GM19239 (cell line): ENCODE measurements at regions not wholly inside any gene's neighbourhood (a gene's known extent, or its start where the extent isn't known, plus 50 kb on each side); places are given as distances from the start of the nearest gene placed in this dataset.
"Not testable (repeated sequence)": the region's sequence is repeated elsewhere in the genome, so short reads cannot be mapped to it uniquely, and the experiment has no call there.

Experiments used
- DNase-seq: peaks from one replicate; pipeline ENCODE4 v3.0.0; 2011; ENCODE audit warnings: low spot score; ENCODE audit not compliant: insufficient read length
- FAIRE-seq: peaks from 2 replicates; lab custom pipeline; 2011; peaks lifted over from hg19 to GRCh38; lab: Jason Lieb, UNC

DNA sequence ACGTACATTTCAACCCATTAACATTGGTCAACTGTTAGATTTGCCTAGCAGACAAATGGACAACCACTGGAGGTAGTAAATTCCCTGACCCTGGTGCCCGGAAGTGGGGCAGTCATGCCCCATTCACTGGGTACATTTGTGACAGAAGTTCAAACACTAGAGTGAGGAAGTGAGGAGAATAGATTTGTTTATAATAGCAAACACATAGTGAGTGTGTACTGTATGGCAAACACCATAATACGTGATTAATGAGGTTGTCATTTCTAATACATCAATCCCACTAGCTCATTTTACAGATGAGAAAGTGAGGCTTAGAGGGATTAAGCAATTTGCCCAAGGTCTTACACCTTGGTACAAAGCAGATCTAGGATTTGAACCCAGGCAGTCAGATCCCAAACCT, 181.9 kb upstream of the MKLN1 start:
- no peak for DNase-seq
- FAIRE-seq, result no peak

DNA sequence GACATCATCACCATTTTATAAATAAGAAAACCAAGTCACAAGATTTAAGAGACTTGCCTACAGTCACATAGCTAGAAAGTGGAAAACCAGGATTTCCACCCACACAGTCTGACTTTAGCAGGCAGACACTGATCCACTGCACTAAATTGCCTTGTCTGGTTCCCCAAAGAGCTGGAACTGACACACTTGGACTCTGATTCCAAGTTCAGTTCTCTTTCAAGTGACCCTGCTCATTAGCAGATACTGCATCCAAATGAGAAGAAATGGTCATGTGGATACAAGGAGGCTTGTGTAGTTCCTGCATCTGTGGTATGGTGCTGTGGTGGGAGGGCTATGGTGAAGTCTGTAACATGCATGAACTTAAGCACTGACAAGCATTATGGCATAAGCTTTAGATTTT, 180.1 kb upstream of the MKLN1 start:
- DNase-seq (no peak), FAIRE-seq (no peak)

DNA sequence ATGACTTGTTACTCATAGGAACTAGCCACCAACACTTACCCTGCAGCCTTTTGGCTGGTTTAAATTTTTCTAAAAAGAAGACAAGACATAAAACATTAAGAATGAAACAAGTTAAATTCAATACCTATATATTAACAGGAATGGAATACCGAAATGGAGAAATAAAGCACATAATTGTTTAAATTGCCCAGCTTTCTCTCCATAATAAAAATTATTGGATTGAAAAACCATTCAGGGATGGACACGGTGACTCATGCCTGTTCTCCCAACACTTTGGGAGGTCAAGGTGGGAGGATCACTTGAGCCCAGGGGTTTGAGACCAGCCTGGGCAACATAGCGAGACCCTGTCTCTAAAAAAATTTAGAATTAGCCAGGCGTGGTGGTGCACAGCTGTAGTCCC, 179.4 kb upstream of the MKLN1 start:
- FAIRE-seq, result no peak
- DNase-seq, result no peak

DNA sequence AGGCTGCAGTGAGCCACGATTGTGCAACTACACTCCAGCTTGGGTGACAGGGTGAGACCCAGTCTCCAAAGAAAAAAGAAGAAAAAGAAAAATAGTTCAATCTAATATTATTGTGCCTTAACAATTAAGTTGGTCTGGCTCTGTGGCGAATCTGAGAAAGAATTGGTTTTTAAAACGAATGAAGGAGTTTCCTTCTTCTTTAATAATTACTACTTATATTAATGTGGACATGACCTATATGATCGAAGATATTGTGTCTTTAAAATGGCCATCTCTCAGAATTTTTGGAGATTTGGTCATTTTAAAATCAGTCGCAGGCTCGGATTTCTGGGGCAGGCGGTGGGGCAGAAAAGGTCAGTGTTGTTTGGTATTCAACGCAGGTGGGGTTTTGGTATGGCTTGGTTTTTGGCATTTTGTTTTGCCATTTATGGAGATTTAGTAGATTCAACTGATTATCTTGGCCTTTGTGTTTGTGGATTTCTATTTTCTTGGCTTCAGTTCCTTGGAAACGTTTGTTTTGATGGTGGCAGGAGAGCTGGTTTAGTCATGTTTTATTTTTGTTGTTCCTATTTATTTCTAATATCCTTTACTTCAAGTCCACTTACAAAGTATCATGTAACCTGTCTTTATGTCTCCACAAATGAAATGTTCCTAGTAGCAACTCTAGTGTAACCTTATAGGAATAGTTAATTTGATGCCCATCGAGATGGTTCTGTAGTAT, 178.8 kb upstream of the MKLN1 start:
- no peak for FAIRE-seq
- DNase-seq, result no peak

DNA sequence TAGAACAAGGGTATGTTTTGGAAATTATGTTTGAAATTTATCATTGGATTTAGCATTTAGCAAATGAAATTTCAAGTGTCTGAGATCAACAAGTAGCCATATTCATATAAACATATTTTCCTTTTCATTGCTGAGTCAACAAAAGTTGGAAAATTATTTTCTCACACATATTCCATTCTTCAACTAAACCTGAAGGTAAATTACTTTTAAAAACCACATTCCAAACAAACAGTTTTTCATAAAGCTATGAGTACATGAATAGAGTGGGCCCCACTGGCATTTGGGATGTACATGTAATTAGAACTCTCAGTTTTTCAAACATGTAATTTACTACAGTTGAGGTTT, 178.3 kb upstream of the MKLN1 start:
- no peak for FAIRE-seq

DNA sequence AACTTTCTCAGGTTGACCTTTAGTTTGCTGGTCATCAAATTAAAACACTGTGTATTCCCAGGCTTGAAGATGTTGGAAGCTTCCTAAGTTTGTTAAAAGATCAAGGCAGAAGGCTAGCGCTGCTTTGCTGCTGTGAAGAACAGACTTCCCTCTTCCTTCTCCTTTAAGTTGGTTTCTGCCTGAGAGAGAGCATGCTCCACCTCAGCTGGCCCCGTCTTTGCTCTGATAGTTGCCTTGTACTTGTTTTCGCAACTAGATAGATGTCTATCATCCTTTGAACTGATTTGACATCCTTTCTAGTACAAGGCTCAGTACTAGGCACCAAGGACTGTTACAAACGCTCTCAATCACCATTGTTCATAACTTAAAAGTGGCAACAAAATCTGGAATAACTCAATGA, 177.8 kb upstream of the MKLN1 start:
- FAIRE-seq (no peak), DNase-seq (no peak)

More for the DNA sequence above, 178.3 kb upstream of the MKLN1 start:
- no peak for DNase-seq

DNA sequence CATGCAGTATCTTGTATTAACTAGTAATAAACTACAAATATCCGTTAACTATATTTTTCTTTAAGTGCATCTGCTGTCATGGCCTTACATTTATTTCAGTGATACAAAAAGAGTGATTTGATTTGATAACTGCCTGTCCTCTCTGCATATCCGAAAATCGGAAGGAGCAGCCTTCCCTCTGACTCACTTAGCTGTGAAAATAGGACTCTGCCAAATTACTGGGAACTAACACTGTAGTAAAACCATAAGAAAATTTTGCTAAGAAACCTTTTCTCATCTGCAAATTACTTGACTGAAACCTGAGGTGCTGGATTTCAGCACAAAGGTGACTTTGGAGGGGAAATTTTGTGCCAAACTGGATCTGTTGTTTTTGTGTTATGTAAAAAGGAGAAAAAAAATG, 176.6 kb upstream of the MKLN1 start:
- no peak for DNase-seq
- FAIRE-seq, result no peak

DNA sequence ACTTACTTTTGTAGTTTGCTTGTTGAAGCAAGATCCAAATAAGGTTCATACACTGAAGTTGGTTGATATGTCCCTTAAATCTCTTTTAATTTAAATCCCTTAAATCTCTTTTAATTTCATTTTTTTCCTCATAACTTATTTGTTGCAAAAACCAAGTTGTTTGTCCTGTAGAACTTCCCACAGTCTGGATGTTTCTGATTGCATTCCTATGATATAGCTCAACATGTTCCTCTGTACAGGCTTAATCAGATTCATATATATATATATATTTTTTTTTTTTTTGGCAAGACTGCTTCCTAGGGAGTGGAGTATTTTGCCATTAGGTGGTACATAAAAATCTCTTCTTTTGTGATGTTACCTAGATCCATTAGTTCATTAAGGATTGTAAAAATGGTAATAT, 174.9 kb upstream of the MKLN1 start:
- no peak for DNase-seq
- no peak for FAIRE-seq

DNA sequence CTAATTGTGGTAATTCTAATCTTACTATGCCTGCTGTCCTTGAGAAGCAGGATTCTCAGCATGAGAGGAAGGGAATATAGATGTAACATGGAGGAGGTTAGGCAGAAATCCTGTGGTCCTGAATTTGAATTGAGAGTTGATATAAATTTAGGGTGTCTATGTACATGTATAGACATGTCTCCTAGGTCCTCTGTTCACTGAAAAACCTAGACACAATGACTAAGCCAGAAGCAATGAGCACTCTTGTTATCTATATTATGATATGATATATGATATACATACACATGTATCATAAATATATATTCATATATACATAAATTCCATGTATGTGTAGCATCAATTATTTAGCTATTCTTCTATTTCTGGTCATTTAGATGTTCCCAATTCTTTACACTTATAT, 173.3 kb upstream of the MKLN1 start:
- FAIRE-seq, result no peak
- DNase-seq, result no peak

DNA sequence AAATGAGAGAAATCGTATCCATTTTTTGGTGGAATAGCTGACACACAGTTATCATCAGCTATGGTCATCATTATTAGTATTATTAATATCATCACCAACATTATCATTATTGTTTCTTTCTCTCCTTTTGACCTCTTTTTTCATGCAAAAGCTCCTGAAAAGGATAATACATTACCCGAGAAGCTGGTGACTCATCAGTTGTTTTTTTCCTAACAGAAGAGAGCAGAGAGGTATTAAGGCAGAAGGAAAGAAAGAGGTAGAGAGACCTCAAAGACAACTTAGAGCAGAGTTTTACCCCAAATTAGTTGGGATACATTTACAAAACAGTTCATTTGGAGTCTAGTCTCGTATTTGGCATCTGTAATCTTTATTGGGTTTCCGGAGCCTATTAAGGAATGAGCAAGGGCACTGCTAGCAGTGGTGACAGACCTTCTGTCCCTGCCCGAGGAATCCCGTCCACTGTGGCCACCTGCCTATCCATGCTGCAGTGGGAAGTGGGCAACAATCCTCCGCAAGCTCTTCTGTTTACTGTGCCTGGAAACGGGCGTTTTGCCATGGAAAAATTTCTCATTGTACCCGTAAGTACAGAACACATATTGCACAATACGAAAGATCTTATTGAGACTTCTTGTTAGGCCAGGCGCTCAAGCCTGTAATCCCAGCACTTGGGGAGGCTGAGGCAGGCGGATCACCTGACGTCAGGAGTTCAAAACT, 170.0 kb upstream of the MKLN1 start:
- FAIRE-seq (no peak), DNase-seq (no peak)

DNA sequence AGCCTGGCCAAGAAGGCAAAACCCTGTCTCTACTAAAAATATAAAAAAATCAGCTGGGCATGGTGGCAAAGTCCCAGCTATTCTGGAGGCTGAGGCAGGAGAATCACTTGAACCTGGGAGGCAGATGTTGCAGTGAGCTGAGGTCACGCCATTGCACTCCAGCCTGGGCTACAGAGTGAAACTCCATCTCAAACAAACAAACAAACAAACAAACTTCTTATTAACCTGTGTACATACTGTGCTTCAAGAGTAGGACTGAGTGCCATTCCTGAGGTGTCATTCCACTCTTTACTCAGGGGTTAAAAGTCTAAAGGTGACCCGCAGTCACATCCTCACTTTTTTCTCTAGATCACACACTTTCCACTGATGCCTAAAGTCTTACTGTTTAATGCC, 169.4 kb upstream of the MKLN1 start:
- DNase-seq, FAIRE-seq: not testable (repeated sequence)

DNA sequence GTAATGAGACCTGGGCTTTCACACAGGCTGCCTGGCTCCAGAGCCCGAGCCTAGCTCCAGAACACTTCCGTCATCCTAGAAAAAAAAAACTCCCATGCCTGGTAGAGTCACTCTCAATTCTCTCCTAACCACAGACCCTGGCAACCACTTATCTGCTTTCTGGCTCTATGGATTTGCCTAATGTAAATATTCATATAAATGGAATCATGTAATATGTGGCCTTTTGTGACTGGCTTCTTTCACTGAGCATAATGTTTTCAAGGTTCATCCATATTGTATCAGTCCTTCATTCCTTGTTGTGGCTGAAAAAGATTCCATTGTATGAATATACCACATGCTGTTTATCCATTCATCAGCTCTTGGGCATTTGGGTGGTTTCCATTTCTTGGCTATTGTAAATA, 167.7 kb upstream of the MKLN1 start:
- FAIRE-seq (no peak), DNase-seq (no peak)

DNA sequence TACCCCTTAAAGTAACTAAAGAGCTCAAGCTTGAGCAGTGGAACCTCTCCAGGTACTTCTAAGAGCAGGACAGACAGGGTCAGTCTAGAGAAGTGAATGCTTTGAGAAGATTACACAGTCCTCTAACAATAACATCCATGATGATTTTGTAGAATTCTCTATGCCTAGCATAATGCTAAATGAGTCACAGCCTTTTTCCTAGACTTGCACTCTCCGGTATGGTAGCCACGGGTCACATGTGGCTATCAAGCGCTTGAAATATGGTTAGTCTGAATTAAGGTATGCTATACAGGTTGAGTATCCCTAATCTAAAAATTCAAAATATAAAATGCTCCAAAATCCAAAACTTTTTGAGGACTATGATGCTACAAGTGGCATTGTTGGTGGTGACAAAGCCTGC, 166.6 kb upstream of the MKLN1 start:
- no peak for FAIRE-seq
- DNase-seq, result no peak

DNA sequence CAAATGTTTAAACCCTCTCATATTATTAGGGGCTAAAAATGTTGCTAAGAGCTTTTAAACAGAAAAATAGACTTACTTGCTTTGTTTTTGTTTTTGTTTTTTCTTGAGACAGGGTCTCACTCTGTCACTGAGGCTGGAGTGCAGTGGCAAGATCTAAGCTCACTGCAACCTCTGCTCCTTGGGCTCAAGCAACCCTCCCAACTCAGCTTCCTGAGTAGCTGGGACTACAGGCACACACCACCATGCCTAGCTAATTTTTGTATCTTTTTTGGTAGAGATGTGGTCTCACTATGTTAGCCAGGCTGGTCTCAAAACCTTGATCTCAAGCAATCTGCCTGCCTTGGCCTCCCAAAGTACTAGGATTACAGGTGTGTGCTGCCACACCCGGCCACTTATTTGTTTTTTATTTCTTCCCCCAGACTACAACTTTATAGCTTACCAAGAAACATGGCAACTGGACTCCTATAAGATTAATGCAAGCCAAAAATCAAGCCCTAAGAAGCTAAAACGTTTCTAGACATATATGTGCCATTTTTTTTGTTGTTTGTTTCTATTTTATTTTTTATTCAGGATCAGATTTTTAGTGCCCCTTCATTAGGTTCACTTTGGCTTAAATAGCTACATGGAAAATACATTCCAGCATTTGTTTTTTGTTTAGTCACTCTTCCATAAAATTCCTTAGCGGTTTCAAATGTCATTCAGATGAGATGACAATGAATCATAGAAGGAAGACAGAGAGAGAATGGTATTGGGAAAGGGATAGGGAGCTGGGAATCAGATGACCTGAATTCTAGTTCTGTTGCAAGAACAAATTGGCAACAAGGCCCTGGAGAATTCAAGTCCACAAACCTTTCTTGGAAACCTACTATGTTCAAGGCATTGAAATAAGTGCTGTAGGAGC, 163.4 kb upstream of the MKLN1 start:
- FAIRE-seq (no peak), DNase-seq (no peak)

DNA sequence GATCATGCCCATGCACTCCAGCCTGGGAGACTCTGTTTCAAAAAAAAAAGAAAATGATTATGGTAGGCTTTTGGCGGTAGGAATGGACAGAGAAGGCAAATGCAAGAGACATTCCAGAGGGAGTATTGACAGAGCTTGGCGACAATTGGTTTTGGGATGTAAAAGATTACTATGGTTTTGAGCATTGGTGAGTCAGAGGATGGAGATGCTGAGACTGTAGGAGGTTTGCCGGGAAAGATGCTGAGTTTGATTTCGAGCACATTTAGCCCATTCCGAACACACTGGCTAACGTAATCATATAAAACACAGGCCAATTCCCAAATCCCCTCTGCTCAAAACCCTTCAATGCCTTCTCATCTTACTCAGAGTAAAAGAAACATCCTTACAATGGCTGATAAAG, 161.6 kb upstream of the MKLN1 start:
- no peak for FAIRE-seq
- no peak for DNase-seq

DNA sequence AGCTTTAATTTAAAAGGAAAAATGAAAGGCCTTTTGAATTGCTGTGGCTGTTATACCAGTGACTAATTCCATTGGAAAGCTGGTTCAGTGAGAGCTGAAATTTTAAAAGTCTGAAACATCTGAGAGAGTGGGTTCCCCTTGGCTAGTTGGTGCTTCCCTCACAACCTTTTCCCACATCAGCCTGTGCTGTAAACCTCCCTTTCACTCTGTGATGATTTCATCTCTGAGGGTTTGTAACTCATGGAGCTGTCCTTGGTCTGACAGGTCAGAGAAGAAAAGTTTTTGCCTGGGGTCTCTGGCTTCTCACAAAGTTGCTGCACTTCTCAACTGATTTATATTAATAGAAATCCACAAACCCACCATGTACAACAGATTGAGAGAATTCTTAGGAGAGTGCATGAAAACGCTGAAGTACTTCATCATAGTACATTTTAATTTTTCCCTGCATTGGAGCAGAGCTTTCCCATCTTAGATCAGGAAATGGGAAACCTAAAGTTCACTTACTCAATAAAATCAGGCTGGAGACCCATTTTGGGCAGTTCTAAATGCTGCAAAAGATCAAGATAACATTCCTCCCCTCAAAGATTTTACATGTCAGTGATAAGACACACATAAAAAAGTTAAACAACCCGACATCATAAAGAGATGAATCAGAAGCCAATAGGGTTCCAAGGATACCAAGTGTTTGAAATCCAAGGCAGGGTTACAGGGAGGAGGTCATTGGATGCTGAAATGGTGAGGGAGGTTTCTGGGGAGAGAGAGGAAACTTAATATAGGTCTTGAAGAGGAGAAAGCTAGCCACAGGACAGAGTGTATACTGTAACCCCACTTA, 157.0 kb upstream of the MKLN1 start:
- FAIRE-seq (no peak), DNase-seq (no peak)

DNA sequence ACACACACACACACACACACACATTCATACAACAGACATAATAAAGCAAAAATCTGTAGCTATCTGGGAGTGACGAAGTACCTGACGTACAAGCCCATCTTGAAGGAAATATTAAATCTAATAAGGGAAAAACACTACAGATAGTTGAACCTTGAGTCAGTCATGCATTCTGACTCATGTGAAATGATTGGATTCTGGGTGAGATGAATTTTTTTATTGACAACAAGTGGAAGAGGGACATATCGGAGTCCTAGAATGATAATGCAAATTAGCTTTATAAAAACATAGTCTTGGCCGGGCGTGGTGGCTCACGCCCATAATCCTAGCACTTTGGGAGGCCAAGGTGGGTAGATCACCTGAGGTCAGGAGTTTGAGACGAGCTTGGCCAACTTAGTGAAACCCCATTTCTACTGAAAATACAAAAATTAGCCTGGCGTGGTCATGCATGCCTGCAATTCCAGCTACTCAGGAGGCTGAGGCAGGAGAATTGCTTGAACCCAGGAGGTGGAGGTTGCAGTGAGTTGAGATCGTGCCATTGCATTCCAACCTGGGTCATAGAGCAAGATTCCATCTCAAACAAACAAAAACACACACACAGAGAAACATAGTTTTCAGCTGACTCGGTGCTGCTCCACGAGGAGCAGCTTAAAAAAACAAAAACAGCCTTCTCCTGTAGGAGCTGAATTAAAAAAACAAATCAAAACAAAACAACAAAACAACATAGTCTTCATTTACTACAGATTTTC, 154.4 kb upstream of the MKLN1 start:
- no peak for DNase-seq

DNA sequence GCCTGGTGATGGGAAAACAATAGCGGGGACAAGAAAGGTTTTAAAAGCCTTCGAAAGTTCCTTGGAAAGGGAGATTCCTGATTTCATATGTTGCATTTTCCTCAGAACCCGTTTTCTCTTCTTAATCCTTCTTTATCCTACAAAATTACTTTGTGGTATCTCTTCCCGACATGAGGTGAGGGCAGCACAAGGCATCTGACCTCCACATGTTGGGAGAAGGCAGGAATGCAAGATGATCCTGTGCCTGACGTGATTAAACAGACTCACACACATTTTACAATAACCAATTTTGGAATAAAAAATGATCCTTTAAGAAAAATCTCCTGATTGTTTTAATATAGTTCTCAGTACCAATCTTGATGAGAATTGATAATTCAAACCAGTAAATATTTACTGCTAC, 153.3 kb upstream of the MKLN1 start:
- DNase-seq (no peak), FAIRE-seq (no peak)

More for the DNA sequence above, 154.4 kb upstream of the MKLN1 start:
- FAIRE-seq, result no peak

DNA sequence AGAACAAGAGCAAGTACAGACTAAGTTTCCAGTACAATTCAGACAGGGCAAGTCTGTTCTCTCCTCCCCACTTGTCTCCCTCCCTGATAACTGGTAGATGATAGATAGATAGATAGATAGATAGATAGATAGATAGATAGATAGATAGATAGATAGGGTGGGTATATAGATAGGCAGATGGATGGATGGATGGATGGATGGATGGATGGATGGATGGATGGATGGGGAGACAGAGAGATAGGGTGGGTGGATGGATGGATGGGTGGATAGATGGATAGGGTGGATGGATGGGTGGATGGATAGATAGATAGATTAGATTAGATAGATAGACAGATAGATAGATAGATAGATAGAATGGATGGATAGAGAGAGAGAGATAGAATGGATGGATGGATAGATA, 152.8 kb upstream of the MKLN1 start:
- FAIRE-seq, result no peak

More for the DNA sequence above, 152.8 kb upstream of the MKLN1 start:
- DNase-seq, result no peak
